ENCODE measurements at regions not wholly inside any gene's neighbourhood (a gene's known extent, or its start where the extent isn't known, plus 50 kb on each side); places are given as distances from the start of the nearest gene placed in this dataset.
A peak's percentile ranks its signal among the peaks of the same experiment; 100 is the strongest.

DNA sequence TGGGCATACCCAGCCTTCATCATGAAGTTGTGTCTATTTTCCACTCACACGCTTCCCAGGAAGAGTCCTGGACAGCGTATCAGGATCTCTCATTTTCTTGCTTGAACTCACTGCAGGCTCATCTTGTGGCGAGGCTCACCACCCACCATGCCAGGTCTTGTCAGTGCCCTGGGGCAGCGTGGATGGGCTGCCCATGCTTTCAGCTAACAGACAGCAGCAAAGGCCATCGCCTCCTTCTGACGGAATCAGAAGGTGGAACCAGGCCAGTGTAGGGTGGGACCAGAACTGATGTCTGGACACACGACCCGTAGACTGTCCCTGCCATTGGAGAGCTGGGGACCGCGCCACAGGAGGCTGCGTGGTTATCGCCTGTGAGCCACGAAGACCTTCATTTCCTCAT, 169.4 kb downstream of the FOXL1 start:
- no peak for DNase-seq (ENCODE audit: low read depth in 2 of 2)

DNA sequence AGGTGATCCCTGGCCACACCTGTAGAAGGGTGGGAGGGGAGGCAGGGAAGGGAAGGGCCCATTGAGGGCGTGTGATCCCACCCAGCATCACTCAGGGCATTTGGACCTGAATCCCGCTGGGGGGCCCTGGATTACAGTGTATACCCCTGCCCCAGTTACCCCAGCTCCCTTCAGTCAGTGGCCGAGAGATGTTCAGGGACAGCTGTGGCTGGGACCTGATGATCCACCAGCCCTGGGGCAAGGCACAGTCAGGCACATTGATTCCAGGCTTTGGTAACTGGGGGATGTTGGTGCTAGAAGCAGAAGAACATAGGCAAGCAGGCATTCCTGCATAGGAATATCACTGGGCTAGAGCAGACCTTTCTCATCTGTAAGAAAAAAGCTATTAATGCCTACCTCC, 170.3 kb downstream of the FOXL1 start:
- DNase-seq (ENCODE audit: low read depth in 2 of 2), result no peak

DNA sequence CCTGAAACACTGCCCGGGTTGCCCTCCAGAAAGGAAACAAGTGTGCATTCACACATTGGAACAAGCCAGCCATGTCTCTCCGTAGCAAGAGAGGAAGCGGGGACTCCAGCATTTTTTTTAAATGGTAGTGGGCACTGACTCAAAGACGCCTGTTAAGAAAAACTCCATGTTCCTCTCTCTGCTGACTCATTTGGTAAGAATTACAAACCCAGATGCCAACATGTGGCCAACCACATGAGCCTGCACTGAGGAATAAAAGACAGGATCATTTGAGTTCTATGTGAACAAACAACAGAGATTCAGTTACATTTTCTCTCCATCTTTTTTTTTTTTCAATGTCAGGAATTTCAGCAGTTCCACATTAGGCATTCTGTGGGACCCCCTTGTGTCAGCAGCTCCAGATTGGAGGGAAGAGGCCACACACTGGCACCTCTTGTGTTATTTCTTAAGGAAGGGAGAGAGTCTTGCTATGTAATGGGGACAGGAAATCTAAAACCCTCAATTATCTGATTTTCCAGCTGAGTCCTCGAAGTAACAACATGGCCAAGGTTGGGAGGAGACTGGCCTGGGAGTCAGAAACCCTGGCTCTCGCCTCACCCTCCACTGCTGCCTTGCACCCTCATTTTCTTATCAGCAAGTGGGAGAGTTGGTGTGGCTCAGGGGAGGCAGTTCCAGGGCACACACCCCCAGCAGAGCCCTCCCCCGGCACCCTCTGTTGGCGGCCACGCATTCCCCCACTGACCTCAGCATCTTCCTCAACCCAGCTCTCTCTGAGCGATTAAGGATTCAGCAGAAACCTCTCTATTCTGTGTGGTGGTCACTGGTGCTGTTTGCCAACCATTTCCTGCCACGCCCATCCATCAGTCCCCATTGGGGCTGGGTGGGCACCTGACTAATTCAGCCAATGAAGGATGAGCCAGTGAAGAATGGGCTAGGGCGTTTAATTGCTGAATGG, 173.0 kb downstream of the FOXL1 start:
- no peak for DNase-seq (ENCODE audit: low read depth in 2 of 2)

DNA sequence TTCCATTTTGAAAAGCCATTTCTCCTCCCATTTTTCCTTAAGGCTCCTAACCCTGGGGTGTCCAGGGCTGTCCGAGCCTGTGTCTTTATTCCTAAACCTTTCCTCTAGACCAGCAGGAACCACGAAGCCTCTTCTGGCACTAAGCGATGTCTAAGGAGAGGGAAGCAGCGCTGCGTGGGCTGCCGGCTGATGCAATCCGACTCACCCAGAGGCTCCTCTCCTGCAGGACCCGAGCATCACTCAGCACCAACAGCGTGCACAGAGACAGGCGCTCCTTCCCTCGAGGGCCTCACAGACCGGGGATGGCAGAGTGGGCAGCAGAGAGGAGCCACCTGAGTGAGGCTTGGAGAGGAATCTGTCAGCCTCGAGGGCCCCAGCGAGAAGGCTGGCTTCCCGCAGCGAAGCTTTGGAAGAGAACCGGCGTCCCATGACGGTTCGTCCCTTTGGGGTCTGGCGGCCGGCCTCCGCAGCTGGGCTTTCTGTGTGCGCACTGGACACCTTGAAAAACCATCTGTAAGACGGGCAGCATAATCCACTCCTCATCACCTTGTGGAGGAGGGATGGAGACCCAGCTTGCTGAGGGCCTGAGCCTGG, 174.3 kb downstream of the FOXL1 start:
- no peak for DNase-seq (ENCODE audit: low read depth in 2 of 2)

DNA sequence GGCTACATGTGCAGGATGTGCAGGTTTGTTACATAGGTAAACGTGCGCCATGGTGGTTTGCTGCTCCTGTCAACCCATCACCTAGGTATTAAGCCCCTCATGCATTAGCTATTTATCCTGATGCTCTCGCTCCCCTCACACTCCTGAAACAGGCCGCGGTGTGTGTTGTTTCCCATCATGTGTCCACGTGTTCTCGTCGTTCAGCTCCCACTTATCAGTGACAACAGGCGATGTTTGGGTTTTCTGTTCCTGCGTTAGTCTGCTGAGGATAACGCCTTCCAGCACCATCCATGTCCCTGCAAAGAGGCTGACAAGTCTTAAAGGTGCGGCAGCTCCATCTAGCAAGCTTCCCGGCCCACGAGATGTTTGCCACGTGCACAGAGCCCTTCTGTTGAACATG, 175.1 kb downstream of the FOXL1 start:
- no peak for DNase-seq (ENCODE audit: low read depth in 2 of 2)

DNA sequence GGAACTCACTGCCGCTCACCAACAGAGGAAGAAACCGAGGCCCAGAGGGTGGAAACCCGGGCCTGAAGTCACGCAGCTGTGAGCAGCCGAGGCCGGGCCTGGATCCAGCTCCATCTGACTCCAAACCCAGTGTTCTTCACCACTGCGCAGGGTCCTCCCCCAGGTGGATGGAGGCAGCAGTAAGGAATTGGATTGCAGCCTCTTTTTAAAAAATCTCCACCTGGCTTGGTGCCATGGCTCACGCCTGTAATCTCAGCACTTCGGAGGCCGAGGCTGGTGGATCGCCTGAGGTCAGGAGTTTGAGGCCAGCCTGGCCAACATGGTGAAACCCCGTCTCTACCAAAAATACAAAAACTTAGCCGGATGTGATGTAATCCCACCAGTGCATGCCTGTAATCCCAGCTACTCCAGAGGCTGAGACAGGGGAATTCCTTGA, 177.2 kb downstream of the FOXL1 start:
- DNase-seq (ENCODE audit: low read depth in 2 of 2), result no peak

DNA sequence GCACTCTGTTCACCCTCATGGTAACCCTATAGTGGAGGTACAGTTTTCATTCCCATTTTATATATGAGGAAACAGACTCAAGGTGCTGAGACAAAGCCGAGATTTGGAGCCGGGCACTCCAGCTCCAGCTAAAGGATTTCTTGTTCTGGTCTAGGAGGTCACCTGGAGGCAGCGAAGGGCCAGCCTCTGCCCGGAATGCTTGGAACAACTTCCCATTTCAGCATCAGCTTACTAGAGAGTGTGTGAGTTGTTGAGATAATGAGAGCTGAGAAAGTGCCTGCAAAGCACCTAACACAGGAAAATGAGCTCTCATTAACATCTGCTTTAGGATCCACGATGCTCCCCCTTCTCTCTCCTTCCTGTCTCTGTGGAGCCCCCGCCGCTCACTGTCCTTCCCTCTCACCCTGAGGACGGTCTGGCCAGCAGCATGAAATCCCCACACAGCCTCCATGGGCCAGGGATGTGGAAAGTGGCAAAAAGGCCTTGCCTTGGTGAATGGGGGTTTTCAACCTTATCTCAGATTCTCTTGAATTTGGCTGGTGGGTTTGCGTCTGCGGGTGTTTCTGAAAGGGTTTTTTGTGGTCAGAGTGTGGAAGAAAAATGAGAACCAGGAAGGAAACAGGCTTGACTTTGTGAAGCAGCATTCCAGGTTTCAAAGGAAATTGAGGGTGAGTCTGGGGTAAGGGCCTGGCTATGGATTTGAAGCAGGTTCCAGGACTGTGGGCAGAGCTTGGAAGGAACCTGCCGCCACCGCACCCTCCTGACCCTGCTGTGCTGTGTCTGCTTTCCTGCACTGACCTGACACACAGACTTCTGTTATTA, 178.7 kb downstream of the FOXL1 start:
- DNase-seq (ENCODE audit: low read depth in 2 of 2), result no peak

DNA sequence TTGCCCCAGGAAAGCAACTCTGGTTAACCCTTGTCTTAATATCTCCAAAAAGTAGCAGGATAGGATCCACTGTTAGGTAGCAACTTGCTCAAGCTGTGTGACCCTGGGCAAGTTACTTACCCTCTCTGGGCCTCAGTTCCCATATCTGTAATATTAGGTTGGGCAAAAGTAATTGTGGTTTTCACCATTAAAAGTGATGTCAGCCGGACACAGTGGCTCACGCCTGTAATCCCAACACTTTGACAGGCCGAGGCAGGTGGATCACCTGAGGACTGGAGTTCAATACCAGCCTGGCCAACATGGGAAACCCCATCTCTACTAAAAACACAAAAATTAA, 179.3 kb downstream of the FOXL1 start:
- DNase-seq (ENCODE audit: low read depth in 2 of 2), result no peak

DNA sequence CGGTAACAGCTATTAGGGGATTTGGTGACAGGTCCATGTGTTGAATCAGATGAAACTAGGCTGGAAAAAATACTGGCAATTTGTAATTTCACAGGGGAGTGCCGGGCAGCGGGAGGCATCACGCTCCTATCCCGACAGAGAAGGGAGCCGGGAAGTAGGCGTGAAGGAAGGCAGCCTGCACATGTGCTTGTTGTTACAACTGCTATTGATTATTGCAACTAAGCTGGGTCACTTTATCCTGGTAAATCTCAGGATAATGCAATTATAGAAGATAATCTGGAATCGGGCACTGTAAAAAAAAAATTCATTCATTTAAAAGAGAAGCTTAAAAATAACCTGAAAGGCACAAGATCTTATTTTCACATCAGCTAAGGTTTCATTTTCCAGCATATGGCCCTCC, 180.6 kb downstream of the FOXL1 start:
- no peak for DNase-seq (ENCODE audit: low read depth in 2 of 2)

DNA sequence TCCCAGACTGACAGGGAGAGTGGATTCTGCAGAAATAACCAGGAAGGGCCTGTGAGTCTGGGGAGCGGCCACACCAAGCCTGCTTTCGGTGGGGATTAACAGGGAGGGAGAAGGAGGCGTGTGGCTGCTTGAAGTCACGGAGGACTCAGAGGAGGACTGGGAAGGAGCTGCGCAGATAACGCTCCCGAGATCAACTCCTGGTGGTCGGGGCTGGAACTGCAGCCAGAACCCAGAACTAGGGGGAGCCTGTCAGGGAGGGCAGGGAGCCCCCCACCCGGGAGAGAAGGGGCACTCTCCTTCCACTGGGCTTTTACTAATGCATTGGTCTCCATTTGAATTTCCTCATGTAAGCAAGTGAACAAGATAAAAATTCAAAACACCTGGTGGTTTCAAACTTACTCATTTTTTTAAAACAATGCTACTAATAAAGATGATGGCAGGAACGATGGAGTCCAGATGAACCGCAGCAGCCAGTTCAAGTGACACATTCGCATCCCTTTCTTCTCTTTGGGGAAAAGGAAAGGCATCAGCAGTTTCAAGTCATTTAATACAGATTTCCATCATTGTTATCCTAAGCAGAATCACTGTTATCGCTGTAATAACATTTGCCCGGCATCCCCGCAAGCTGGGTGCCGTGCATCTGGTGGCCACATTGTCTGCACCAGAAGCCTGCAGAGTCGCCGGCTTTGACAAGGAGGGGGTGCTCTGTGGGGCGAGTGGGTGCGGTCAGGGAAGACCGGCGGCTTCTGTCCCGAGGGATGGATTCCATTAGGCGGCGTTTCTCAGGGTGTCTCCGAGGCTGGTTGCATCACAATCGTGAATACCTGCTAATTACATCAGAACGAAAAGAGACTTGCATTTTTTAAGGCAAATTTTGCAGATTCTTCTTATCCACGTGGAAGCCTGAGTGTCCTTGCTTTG, 183.0 kb downstream of the FOXL1 start:
- DNase-seq (ENCODE audit: low read depth in 2 of 2), result peak; percentile 3 to 12

DNA sequence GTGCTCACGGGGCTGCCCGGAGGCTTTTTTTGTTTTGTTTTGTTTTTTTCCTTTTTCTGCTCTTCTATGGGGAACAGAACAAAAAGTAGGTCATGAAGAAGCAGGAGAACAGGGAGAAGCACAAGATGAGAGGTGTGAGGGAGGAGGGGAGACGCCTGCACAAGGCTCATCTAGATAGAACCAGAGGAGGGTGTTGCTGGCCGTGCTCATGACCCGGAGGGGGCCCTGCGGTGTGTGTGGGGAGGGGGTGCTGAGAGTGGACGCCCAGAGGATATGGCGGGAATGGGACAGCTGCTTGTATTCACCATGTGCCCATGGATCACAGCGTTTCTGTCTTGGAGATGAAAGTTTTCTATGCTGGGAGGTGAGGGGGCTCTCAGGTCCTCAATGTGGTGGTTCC, 183.7 kb downstream of the FOXL1 start:
- DNase-seq (ENCODE audit: low read depth in 2 of 2), result no peak

DNA sequence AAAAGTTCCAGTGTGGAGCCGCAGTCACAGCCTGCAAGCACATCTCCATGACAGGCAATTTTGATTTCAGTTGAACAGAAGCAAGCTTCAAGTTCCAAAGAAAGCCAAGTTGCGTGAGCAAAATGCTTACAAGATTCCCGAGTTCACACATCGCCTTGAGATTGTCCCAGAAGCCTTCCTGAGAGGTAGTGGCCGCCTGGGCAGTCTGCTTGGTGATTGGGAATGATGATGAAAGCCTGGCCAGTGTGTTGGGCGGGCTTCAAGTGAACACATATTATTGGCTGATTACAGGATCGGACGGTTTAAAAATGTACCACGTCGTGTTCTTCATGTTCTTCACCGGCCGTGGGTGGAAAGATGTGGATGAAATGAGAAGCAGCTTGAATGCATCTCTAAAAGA, 185.5 kb downstream of the FOXL1 start:
- DNase-seq (ENCODE audit: low read depth in 2 of 2), result no peak

DNA sequence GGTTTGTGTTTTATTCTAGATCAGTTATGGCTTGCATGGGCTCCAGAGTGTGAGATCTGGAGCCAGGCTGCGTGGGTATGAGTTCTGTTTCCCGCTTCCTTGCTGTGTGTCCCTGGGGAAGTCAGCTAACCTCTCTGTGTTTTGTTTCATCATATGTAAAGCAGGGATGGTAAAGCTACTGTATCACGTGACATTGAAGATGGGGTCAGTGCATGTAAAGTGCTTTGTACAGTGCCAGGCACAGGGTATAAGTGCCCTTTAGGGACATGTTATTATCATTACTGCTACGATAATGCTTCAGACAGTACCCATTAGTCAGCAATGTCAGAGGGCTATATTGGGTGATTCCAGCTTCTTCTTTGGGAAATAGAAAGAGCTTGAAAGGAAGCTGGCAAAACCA, 186.2 kb downstream of the FOXL1 start:
- no peak for DNase-seq (ENCODE audit: low read depth in 2 of 2)

DNA sequence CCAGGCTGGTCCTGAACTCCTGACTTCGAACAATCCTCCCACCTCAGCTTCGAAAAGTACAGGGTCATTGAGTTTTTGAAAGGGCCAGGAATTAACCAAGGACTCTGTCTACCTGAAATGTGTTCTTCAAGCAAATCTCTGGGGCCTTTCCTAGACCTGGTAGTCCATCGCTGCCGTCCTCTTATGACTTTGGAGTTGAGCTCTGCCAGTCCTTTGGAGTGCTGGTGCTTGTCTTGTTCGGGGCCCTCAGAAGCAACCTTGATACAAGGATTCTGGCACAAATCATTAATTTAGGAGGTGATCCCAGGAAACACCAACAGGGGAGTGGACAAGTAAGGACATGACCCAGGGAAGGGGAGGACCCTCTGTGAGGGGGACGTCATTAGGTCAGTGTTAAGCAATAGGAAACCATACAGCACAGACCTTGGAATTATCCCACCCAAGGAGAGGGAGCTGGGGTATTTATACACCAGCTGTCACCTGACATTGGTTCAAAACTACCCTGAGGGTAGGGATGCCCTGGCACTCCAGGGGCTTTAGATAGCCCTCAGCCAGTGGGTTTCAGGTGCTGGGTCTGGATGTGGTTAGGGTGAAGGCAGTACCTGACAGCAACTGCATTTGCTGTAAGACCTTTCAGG, 187.2 kb downstream of the FOXL1 start:
- DNase-seq (ENCODE audit: low read depth in 2 of 2), result no peak

DNA sequence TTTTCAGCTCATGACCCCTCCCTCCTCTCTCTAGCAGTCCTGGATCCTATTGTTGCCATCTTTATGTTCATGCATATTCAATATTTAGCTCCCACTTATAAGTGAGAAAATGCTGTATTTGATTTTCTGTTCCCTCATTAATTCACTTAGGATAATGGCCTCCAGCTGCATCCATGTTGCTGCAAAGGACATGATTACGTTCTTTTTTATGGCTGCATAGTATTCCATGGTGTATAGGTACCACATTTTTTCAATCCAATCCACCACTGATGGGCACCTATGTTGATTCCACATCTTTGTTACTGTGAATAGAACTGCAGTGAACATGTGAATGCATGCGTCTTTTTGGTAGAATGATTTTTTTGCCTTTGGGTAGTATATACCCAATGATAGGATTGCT, 188.4 kb downstream of the FOXL1 start:
- DNase-seq (ENCODE audit: low read depth in 2 of 2), result no peak

DNA sequence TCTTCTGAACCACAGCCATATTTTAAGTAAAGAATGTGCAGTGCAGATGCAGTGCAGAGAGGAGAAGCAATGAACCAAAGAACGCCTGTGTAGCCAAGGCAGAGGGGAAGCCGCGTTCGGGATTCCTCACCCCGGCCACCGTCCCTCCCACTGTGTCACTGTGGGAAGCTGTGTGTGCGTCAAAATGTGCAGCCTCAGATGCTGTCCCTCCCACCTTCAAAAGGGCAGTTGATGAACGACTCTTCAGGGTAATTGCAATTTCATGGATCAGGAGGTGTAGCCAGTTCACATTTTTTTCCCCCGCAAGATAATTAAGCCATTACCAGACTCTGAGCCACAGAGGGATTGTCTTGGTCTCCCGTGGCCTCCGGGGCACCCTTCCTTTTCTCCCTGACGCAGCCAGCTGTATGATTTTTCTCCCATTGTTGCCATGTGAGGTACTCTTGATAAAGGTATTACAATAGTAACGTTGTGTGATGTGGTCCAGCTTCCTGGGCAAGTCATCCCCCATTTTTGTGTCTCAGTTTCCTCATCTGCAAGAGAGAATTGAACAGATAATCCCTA, 190.0 kb downstream of the FOXL1 start:
- DNase-seq (ENCODE audit: low read depth in 2 of 2), result no peak

DNA sequence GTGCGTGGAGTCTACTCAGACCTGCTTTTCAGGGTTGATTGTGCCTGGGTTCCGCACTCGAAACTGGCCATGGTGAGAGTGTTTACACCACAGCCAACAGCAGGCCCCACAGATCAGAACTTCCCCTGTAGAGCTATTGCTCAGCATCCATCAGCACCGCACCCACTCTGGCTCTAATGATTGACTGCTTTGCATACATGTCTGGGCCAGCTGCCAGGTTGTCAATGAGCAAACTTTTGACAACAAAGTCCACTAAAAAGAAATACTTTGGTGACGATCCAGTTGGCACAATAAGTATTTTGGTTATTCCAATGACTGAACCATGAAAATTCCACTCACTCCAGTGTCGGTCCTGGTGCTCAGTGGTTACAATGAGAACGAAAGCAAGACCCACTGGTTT, 190.7 kb downstream of the FOXL1 start:
- no peak for DNase-seq (ENCODE audit: low read depth in 2 of 2)

DNA sequence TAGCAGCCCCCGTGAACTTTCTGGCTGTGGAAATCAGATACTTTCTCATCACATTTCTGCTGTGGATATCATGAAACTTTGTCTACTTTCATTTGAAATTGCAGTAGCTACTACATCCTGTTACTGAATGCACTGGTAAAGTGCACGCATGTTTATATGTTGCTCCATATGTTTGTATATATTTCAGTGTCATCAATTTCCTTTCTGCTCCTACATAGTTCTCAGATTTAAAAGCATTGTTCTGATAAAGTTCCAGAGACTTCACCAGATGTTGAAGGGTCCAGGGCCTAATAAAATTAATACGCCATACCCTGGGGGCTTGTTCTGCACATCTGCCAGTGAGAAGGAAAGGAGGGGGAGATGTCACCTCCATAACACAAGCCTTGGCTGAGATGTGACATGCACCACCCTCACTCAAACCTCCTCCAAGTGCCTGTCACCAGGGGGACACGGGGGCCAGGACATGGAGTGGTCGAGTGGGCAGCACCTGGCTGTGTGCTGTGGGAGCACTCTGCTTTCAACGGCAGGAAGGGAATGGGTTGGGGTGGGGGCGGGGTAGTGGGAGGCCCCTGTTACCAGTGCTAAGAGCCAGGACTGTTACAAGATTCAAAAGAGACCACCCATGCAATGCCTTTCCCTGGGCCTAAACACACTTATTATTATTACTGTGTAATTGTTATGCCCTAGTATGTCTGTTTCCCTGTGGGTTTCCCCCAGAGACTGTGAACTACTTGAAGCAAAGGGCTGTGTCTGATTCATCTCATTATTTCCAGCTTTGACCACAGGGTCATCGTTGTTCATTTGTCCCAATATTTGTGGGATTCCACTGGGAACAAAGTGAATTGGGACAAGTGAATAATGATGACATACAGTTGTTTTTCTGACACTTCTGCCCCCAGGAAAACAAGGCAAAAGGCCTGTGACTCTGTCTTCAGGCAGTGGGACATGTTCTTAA, 193.4 kb downstream of the FOXL1 start:
- no peak for DNase-seq (ENCODE audit: low read depth in 2 of 2)

DNA sequence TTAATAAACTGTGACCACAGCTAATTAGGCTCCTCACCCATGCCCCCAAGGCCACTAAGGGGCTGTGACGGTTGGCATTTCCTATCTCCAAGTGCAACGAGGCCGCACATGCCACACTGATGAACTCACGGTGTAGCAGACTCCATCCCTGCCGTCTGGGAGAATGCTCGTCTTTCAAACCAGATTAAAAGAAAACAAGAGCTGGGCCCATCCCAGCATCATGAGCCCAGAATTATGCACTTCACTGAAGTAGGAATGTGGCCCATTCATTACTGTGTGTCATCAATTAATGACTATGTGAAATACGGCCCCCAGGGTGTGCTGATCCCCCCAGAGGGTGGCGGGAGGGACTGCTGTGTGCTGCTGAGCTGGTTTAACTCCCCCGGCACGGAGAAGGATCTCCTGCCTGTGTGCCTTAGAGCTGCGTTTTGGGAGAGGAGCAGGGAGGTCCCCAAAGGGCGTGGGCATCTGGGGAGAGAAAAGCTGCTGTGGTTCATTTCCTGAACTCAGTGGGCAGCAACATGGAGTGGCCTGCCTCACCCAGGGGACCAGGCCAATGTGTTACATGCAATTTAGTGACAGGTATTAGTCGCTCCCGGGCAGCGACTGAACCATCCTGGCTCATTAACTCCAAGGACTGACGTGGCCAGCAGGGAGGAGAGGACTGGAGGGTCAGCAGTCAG, 194.5 kb downstream of the FOXL1 start:
- DNase-seq (ENCODE audit: low read depth in 2 of 2), result no peak
